GM10248 (cell line): ENCODE measurements at regions not wholly inside any gene's neighbourhood (a gene's known extent, or its start where the extent isn't known, plus 50 kb on each side); places are given as distances from the start of the nearest gene placed in this dataset.

ENCODE experiments used
- CTCF ChIA-PET: fragments of 300-600 bp; sonication (Branson Sonifier 250); formaldehyde crosslinking; extraction: SDS; loops from one replicate; lab custom pipeline; 2021; ENCODE audit warnings: antibody characterized with exemption; lab: Yijun Ruan, JAX
- POLR2A ChIA-PET: fragments of 350-650 bp; sonication (Branson Sonifier 250); formaldehyde crosslinking; extraction: SDS; loops from one replicate; lab custom pipeline; 2020; ENCODE audit warnings: antibody characterized with exemption; lab: Yijun Ruan, JAX
- DNase-seq: peaks from one replicate; pipeline ENCODE4 v3.0.0; 2012; ENCODE audit errors: extremely low spot score
- CTCF ChIP-seq: IDR thresholded peaks from 2 replicates; pipeline ENCODE4 v1.5.1; 2012; ENCODE audit warnings: mild to moderate bottlenecking, low read depth; ENCODE audit errors: extremely low read depth, missing control alignments, control extremely low read depth

DNA sequence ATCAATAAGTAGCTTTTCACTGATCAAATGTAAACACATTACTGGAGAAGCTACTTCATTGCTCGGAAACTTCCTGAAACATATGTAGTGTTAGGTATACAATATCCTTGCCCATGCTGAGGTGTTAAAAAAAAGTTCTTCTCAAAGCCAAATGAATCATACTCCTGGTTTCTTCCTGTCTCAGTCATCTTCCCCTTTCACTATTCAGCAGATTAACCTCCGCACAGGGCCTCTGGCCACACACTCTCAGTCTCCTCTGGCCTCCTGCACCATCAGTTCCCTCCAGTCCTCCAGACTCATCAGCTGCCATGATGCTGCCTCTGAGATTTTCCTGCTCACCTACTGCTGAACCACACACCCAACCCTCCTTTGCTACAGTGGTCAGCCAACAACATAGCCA, 70.5 kb upstream of the BOC start:
- ChIA-PET POLR2A (no interaction called here), CTCF (interaction anchor here (1.3 kb wide), 1 partner anchor 9 kb away, joined by 3 read pairs; no protein-coding TSS in a partner anchor)

GRCh38 chr3:113141543-113141942, 69.8 kb upstream of the BOC start:
- CTCF ChIA-PET: interaction anchor here (1.3 kb wide), 1 partner anchor 8 kb away, joined by 3 read pairs; no protein-coding TSS in a partner anchor
- DNase-seq: no peak
- TF ChIP-seq CTCF: no peak
- POLR2A ChIA-PET: no interaction called here

More for the DNA sequence above, 70.5 kb upstream of the BOC start:
- no peak for TF ChIP-seq CTCF
- peak; percentile 31 for DNase-seq

DNA sequence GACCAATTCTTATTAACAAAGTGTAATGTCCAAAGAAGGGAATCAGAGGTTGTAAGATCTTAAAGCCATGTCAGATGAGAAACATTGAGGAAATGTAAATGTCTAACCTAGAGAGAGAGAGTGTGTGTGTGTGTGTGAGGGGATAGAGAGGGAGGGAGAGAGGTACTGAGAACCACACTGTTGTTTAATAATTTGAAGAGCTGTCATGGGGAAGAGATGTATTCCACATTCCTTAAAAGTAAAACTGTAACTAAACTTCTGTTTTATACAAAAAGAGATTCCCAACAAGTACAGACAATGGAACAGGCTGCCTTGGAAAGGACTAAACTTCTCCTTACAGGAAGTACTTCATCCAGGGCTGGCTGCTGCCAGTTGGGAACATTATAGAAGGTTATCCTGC, 68.9 kb upstream of the BOC start:
- ChIA-PET CTCF (interaction anchor here (1.1 kb wide), 1 partner anchor 17 kb away, joined by 4 read pairs; no protein-coding TSS in a partner anchor), POLR2A (no interaction called here)
- no peak for TF ChIP-seq CTCF
- no peak for DNase-seq

DNA sequence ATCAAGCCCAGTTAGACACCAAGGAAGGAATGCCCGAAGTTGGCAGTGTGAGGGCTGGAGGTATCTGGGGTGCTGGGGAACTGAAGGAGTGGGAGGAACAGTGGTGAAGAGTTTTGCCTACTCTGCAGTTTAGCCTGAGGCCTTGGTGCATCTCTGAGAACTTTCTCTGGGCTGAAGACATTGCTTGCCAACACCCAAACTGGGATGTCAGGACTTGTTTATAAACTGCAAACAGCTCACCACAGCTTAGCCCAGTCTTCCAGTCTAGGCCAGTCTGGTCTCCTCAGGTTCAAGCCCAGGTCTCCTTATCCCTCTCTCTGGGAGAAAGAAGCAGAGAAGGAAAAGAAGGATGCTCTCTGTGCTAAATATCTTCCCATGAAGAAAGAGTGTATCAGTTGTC, 68.0 kb upstream of the BOC start:
- ChIA-PET POLR2A (no interaction called here), CTCF (interaction anchor here (1.1 kb wide), 1 partner anchor 16 kb away, joined by 4 read pairs; no protein-coding TSS in a partner anchor)
- TF ChIP-seq CTCF: no peak
- no peak for DNase-seq

DNA sequence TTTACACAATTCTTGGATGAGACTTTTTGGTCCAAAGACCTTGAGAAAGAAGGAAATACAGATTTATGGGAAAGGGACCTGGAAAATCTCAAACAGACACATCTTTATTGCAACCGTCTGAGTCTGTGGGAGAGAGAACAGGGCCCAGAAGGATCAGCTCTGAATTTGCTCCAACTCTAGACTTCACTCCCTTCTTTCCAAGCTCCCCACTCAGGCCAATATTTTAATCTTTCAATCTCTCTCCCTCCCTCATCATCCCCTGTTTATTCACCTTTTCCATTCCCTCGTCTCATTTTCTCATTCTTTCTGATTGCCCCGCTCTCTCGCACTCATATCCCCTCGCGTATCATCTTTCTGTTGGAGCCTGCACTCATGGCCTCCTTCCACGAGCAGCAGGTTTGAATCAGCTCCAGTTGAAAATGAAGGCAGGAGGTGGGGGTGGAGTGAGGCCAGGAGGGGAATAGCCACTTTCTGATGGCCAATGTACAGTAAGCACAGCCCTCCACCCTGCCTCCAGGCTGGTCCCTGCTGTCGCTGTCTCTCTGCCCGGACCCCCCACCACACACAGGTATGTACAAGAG, 63.6 kb upstream of the BOC start:
- DNase-seq: no peak
- no peak for TF ChIP-seq CTCF
- CTCF ChIA-PET: interaction anchor here (1.8 to 2.9 kb wide), 2 partner anchors 14 to 141 kb away, joined by 6 to 10 read pairs; no protein-coding TSS in a partner anchor
- POLR2A ChIA-PET: no interaction called here

- no peak for DNase-seq
- no peak for TF ChIP-seq CTCF
- POLR2A ChIA-PET: no interaction called here
- CTCF ChIA-PET: interaction anchor here (0.9 to 2.9 kb wide), 3 partner anchors 15 to 140 kb away, joined by 3 to 10 read pairs (median 6); no protein-coding TSS in a partner anchor
These were observed 63.1 kb upstream of the BOC start for GRCh38 chr3:113148284-113148683.
